NB4 (cell line): ENCODE measurements at regions not wholly inside any gene's neighbourhood (a gene's known extent, or its start where the extent isn't known, plus 50 kb on each side); places are given as distances from the start of the nearest gene placed in this dataset.

ENCODE experiments used
- CTCF ChIP-seq: IDR thresholded peaks from one replicate; pipeline ENCODE4 v1.5.1; 2012; ENCODE audit warnings: low read depth, low read length
- MAX ChIP-seq: IDR thresholded peaks from 2 replicates; pipeline ENCODE4 v1.6.1; 2011; ENCODE audit warnings: low read depth, low read length
- MYC ChIP-seq: IDR thresholded peaks from 2 replicates; pipeline ENCODE4 v1.6.1; 2011; ENCODE audit warnings: low read depth, low read length
- POLR2A ChIP-seq: IDR thresholded peaks from 2 replicates; pipeline ENCODE4 v1.6.1; 2011; ENCODE audit warnings: mild to moderate bottlenecking; ENCODE audit not compliant: insufficient read length; ENCODE audit errors: extremely low read depth

GRCh38 chr5:124054564-124054963 lies 542.6 kb downstream of the CSNK1G3 start:
- TF ChIP-seq CTCF: no peak
- no peak for TF ChIP-seq POLR2A
- no peak for TF ChIP-seq MAX
- TF ChIP-seq MYC: no peak
